ENCODE measurements at regions not wholly inside any gene's neighbourhood (a gene's known extent, or its start where the extent isn't known, plus 50 kb on each side); places are given as distances from the start of the nearest gene placed in this dataset.
"Not testable (repeated sequence)": the region's sequence is repeated elsewhere in the genome, so short reads cannot be mapped to it uniquely, and the experiment has no call there.

DNA sequence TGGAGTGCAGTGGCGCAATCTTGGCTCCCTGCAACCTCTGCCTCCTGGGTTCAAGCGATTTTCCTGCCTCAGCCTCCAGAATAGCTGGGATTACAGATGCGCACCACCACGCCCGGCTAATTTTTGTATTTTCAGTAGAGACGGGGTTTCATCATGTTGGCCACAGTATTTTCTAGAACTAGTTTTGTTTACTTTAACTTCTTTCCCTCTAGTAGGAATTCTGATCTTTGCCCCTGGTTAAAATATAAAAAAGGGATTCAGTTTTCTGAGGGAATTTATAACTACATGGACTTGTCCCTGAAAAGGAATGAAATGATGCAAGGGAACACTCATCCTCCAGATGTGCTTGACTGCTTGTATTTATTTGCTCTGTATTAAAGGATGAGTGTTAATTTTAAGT is 628.9 kb downstream of the ETNK1 start:
- DNase-seq (ENCODE audit: low read depth) = not testable (repeated sequence)

DNA sequence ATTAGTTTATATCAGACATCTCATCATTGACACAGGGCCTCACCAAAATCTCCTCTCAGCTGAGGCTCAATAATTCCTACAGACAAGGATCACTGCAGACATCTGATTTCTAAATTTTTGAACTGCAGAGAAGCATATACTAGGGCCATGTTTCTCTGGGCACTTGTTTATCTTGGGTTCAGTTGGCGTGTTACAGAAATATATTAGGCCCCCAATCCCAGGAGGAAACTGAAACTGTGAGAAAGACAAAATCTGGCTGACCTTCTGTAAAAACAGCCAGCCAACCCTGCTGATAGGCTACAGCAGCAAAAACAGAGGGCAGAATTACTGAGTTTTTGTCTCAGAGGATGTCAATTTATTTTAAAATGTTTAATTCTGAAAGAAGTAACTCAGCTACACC is 634.6 kb downstream of the ETNK1 start:
- DNase-seq (ENCODE audit: low read depth) = no peak

DNA sequence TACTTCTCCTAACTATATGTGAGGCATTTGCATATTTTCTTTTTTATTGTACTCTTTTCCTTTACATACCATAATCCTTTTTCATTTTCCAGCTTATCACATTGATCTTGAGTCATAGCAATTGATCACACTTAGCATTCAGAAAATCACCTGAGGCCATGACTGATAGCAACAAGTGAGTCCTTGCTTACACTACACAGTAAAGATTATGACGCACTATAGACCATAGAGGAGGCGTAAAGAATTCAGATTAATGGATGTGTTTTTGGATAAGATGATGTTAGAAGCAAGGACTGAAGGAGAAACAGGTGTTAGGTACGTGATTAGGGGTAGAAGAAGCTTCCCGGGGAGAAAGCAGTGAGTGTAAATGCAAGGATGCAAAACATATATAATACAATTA is 637.7 kb downstream of the ETNK1 start:
- no peak for DNase-seq (ENCODE audit: low read depth)

DNA sequence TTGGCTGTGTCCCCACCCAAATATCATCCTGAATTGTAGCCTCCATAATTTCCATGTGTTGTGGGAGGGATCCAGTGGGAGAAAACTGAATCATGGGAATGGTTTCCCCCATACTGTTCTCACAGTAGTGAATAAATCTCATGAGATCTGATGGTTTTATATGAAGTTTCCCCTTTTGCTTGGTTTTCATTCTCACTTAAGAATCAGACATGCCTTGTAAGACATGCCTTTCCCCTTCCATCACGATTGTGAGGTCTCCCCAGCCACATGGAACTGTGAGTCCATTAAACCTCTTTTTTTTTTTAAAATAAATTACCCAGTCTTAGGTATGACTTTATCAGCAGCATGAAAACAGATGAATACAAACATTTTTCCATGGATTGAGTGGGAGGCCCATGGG is 652.9 kb downstream of the ETNK1 start:
- DNase-seq (ENCODE audit: low read depth) = no peak

DNA sequence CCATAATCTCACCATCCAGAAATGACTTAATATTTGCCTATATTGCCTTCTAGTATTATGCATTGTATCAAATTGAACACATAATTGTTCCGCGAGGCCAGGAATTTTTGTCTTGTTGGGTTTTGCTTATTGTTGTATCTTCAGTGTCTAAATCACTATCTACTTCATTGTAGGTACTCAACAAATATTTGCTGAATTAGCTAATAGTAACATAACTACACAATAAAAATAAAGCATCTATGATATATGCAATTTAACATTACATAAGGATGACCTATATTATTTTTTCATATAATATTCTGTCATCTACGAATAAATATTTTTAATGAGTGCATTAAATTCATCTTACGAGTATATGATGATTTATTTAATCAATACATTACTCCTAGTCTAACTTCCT is 656.3 kb downstream of the ETNK1 start:
- no peak for DNase-seq (ENCODE audit: low read depth)

DNA sequence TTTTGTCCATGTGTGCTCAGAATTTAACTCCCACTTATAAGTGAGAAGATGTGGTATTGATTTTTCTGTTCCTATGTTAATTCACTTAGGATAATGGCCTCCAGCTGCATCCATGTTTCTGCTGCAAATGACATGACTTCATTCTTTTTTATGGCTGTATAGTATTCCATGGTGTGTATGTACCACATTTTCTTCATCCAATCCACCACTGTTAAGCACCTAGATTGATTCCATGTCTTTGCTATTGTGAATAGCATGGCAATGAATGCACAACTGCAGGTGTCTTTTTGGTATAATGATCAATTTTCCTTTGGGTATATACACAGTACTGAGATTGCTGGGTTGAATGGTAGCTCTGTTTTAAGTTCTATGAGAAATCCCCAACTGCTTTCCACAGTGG is 657.7 kb downstream of the ETNK1 start:
- DNase-seq (ENCODE audit: low read depth) = no peak

DNA sequence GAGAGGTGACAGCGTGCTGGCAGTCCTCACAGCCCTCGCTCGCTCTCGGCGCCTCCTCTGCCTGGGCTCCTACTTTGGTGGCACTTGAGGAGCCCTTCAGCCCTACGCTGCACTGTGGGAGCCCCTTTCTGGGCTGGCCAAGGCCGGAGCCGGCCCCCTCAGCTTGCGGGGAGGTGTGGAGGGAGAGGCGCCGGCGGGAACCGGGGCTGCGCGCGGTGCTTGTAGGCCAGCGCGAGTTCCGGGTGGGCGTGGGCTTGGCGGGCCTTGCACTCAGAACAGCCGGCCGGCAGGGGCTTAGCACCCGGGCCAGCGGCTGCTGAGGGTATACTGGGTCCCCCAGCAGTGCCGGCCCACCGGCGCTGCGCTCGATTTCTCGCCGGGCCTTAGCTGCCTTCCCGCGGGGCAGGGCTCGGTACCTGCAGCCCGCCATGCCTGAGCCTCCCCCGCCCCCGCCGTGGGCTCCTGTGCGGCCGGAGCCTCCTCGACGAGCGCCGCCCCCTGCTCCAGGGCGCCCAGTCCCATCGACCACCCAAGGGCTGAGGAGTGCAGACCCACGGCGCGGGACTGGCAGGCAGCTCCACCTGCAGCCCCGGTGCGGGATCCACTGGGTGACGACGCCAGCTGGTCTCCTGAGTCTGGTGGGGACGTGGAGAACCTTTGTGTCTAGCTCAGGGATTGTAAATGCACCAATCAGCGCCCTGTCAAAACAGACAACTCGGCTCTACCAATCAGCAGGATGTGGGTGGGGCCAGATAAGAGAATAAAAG is 661.0 kb downstream of the ETNK1 start:
- not testable (repeated sequence) for DNase-seq (ENCODE audit: low read depth)

DNA sequence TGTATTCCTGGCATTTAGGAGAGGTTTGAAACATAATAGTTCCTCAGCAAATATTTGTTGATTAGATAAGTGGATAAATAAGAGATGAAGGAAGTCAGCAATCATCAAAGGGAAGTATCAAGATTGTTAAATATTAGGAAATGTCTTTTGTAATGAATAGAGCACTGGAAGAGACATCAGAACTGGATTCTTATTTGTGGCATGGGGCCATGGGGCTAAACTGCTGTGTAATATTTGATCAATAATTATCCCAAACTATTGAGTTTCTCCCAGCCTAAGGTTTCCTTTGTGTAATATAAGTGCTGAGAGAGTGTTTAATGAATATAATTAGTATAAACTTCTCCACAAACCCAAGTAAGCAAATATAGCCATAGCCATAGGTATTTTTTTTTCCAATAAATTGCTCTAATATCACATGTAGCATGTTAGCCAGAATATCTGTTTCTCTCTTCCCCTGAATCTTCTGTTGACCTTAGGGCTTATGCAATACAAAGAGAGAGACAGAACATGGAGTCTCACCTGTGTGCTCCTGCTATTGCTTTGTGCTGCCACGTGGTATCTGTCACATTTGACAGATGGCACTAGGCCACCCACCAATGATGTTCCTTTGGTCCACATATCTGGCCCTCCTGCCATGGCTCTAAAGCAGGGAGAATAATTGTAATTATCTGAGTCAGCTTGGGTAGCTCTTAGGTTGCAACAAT is 658.7 kb downstream of the SOX5 start:
- no peak for DNase-seq (ENCODE audit: low read depth)

DNA sequence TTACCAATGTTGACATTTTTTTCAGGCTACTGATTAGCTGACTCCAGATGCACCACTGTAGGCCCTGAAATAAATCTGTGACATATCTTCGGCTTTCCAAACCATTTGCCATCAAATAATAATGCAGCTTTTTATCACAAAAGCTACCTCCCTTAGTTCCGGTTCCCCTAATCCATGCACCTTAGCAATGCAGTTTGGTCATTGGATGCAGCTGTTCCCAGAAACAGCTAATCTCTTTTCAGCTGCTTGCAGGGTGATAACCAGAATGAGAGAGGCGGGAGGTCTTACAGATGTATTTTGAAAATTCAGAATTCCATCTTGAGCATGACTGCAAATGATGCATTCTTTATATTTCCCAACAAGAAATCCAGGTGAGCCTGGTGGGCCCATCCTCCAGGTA is 646.2 kb downstream of the SOX5 start:
- DNase-seq (ENCODE audit: low read depth) = no peak

DNA sequence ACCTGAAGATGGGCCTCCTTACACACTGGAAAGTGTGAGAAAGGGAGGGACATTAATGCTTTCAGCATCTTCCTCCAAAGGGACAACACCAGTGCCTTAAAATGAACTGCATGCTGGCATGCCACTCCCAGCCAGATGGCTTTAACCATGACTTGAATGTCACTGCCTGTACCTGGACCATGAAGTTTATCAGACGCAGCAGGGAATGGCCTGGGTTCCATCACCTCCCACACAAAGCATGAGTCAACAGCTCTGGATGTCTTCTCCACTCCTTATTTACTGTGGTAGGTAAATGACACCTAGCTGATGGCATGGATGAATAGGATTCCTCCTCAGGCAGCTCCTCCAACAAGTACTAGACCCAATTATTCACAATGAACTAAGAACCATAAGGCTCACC is 645.6 kb downstream of the SOX5 start:
- no peak for DNase-seq (ENCODE audit: low read depth)

DNA sequence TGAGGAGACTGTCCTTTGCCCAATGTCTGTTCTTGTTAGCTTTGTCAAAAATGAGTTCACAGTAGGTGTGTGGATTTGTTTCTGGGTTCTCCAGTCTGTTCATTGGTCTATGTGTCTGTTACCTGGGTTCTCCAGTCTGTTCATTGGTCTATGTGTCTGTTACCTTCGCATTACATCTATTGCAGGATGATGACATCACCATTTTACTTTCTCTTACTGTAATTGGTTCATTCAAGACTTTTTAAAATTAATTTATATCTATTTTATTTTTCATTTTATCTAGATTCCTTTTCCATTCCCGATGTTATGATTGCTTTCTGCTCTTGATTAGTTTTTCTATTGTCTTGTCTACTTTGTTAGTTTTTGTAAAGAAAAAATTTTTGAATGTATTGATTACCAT is 615.5 kb downstream of the SOX5 start:
- DNase-seq (ENCODE audit: low read depth) = no peak

DNA sequence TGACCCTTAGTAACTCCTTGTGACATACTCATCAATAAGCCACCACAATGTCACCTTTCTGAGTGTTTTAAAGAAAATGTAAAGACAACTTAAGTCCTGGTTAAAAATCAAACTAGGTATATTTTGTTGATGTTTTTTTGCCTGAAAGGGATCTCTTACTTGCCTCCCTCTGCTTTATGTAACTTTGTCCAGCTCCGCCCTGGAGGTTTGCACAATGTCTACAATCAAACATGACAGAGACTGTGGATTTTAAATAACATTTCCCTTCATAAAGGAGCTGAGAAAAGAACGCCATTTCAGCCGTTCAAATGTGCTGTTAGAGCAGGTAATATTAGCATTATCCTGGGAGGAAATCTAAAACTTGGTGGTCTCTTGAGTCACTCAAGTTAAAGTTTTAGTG is 613.9 kb downstream of the SOX5 start:
- no peak for DNase-seq (ENCODE audit: low read depth)

DNA sequence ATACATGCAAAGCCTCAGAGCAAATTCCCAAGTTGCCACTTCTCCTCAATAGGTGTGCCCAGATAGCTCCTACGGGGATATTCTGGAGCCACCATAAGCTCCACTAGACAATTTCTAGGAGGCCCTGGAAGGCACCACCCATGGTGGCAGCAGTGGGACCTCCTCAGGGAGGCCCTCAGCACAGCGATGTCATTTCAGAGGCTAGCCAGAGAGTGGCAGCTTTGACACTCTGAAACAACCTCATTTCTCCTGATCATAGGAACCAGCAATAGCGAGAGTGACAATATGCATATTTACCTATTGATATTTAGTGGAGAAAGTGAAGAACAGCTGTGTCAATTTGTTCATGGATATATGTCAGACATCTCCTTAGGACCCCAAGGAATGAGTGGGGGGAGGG is 612.3 kb downstream of the SOX5 start:
- no peak for DNase-seq (ENCODE audit: low read depth)

DNA sequence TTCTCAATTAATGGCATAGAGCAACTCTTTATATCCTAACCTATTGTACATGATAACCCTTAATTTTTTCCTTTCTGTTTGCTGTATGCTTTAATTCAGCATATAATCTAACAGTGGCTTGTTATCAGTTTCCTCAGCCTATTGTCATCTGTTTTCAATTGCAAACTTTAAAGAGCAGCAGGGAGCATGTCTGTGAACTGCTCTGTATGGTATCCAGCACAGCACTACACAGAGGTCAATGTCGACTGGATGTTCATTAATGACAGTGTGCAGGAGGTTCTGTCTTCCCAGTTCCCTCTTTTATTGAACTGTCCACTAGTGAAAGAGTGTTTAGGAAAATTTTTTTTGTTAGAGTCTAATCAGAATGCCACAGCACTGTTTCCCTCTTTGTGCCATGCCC is 609.1 kb downstream of the SOX5 start:
- no peak for DNase-seq (ENCODE audit: low read depth)

DNA sequence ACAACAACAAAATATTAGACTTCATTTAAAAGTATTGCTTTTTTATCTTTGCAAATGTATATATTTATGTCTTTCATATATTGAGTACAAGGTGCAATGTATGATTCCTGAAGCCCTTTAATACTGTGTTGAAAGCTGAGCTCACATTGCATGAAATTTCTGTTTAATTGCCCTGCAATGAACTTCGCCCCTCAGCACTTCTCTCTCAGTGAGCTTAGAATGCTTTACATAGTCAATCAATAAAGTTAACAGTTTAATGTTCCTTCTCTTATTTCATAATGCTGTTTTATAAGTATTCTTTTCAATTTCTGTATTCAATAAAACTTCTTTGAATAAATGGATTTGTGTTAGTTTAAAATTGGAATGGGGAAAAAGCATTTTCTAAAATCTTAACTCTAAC is 607.1 kb downstream of the SOX5 start:
- DNase-seq (ENCODE audit: low read depth) = no peak

DNA sequence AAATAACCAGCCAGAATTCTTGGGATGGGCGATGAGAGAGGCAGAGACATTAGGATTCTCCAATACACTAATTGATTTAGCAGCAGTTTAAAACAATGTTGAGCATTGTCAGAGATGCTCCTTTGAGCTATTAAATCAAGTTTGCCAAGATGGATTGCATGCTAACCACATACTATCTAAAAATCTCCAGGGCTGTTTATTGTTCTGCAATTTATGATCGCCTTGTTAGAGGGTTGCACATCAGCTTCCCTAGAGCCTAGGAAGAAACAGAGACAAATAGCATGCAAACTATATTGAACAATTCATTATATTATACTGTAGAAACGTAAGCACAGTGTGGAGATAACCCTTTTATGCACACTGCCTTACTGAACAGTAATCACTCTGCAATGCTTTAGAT is 599.9 kb downstream of the SOX5 start:
- DNase-seq (ENCODE audit: low read depth) = no peak

DNA sequence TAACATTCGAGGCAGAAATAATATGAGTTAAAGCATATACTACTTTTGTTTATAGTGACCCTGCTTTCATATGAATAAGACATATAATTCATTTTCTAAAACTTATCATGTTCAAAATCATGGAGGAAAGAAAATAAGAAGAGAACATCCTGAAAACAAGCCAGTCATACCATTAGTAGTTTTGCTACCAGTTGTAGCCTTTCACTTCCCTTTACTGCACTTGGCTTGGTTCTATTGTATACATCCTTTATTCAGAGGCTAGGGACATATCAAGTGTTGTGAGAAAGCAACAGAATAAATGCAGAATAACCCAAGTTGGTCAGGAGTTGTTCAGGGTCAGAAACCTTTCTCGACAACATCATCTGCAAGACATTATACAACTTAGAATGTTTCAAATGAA is 598.7 kb downstream of the SOX5 start:
- DNase-seq (ENCODE audit: low read depth) = no peak

DNA sequence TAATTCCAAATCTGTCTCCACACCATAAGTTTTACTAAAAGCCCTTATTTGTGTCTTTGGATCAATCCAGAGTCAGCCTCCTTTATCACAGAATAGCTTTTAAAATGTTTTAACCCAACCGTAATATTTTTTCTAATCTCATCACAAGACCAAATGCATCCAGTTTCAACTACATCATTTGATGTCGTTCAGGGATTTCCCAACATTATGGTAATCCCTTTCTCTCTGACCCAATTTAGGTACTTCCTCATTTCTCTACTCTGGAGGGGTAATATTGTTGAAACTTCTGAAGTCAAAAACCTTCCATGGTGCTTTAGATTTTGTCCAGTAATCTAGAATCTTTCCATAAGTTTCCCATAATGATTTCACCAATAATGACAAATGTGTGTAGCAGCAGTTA is 596.8 kb downstream of the SOX5 start:
- no peak for DNase-seq (ENCODE audit: low read depth)

DNA sequence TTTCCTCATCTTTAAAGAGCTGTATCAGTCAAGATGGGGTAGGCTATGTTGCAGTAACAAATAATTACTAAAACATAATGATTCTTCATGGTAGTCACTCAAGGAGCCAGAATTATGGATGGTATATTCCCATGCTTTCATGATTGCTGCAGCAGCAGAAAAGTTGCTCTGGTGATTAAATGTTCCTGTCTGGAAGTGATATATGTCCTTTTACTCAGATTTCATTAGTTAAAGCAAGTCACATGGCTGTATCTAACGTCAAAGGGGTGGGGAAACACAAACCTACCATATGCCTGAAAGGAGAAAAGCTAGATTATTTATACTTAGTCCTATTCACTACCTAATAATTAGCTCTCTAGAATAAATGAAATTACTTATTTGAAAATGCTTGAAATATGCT is 594.7 kb downstream of the SOX5 start:
- no peak for DNase-seq (ENCODE audit: low read depth)

DNA sequence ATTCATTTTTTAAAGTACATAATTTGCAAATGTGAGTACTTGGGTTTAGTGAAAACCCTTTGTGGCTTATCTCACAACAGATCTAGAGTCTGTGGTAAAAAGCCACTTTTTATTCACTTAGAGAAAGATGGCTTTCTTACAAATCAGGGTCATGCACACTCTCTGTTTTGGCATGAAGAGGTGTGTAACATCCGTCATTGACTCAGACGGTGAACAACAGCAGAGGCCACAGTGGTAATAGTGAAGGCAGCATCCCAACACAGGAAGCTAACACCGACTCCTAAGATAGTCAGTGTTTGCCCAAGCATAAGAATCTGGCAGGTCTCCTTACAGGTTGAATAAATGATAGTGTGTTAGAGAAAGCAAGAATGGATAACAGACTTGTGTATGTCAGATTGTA is 593.0 kb downstream of the SOX5 start:
- no peak for DNase-seq (ENCODE audit: low read depth)

DNA sequence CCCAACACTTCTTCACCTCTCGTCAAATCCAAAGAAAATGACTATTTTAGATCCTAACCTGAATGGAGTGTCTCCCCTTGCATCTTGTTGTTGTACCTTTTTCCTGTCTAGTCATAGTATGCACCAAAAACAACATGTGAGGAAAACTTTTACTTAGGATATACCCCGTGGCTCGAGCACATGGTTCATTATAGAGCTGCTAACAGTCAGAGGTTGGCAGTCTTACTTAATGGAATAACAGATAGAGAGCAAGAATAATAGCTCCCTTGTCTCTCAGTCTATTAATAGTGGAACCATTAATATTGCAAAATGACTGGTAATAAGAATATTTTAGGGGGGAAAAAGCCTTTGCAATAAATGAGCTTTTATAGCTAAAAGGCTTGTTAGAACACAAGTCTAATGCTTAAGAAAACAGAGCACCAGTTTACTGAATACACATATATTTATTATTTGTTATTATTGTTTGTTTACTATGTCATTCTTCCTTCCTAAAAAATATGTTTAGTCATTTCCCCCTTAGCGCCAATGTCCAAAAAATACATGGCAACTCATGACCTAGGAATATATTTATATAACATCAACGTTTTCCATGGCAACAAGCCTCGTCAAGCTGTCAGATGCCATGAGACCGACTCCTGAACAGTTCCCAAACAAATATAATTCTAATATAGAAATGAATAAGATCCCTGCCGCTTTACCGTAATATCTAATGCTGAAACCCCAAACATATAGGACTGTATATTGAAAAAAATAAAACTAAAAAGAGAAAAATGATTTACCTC is 592.4 kb downstream of the SOX5 start:
- no peak for DNase-seq (ENCODE audit: low read depth)

DNA sequence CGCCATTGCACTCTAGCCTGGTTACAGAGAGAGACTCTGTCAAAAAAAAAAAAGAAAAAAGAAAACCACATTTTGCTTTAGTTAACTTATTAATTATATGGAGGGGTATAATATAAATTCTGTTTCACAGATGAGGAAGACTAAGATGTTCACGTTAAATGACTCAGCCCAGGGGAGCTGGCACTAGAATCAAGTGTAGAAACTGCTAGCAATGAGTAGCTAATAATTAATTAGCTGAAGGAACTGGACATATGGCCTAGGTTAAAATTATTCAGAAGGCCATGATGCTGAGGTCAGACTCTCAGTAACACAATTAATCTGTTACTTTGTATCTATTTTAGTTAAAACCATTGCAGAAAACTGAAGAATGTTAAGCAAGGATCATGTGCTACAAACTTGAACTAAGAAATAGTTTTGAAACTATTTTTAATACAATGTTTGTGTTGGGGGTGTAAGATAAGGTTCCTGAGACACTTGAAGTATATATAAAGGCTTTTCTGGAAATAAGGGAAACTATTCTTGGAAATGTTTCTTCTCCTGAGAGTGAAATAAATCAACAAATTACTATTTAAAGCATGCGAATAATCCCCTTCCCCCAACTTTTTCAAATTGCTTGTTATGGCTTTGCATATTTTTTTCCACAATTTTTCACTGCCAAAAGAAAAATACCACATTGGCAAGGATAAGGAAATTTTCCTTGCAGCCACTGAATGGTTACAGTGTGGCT is 589.3 kb downstream of the SOX5 start:
- no peak for DNase-seq (ENCODE audit: low read depth)

DNA sequence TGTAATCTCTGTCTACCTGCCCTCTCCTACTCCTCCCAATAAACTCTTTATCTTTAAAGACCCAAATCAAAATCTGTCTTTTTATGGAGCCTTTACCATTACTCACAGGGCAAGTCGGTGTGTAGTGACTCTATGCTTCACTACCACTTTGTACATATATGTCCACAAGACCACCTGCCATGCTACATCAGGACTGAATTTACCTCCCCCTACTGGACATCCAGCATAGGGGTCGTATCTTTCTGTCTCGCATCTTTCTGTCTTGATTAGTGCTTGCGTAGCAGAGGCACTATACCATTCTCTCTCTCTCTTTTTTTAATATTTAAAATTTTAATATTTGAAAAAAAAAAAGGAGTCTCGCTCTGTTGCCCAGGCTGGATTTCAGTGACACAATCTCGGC is 587.5 kb downstream of the SOX5 start:
- DNase-seq (ENCODE audit: low read depth) = no peak

All from HS-5 (cell line).